T-helper 1 cell treated with Interleukin-12 subunit alpha and Interleukin-12 subunit beta and Interleukin-4 antibody, amounts not matched to agents 30 μg/mL and 1 μg/mL, for 36 hours (primary cell): ENCODE measurements at regions not wholly inside any gene's neighbourhood (a gene's known extent, or its start where the extent isn't known, plus 50 kb on each side); places are given as distances from the start of the nearest gene placed in this dataset.
"Not testable (repeated sequence)": the region's sequence is repeated elsewhere in the genome, so short reads cannot be mapped to it uniquely, and the experiment has no call there.

Source experiments
- H3K27ac Mint-ChIP-seq: one replicate; pipeline ENCODE4 v1.8.0; 2021; ENCODE audit warnings: mild to moderate bottlenecking, mixed read lengths
- H3K27me3 Mint-ChIP-seq: one replicate; pipeline ENCODE4 v1.8.0; 2021; ENCODE audit warnings: low read depth, mixed read lengths
- H3K36me3 Mint-ChIP-seq: one replicate; pipeline ENCODE4 v1.8.0; 2021; ENCODE audit warnings: low read depth, mixed read lengths
- H3K4me1 Mint-ChIP-seq: one replicate; pipeline ENCODE4 v1.8.0; 2021; ENCODE audit warnings: low read depth, mixed read lengths
- H3K4me3 Mint-ChIP-seq: one replicate; pipeline ENCODE4 v1.8.0; 2021; ENCODE audit warnings: mild to moderate bottlenecking, moderate library complexity, mixed read lengths
- H3K9me3 Mint-ChIP-seq: one replicate; pipeline ENCODE4 v1.8.0; 2021; ENCODE audit warnings: mixed read lengths

- Mint-ChIP-seq H3K27ac (no peak overlapping the region), H3K4me1 (no peaks in the 10 kb centered on the region)
Measured at GRCh38 chr6:10163203-10163962, 251.5 kb downstream of the TFAP2A start.

GRCh38 chr6:10156875-10157274 is 258.0 kb downstream of the TFAP2A start:
- H3K27ac Mint-ChIP-seq = no peak overlapping the region
- H3K4me1 Mint-ChIP-seq = no peaks in the 10 kb centered on the region
- H3K4me3 Mint-ChIP-seq = no peak overlapping the region
- H3K27me3 Mint-ChIP-seq = no peaks in the 10 kb centered on the region
- peaks cover 8% of the 10 kb centered on the region for H3K9me3 Mint-ChIP-seq
- no peaks in the 10 kb centered on the region for H3K36me3 Mint-ChIP-seq

More at GRCh38 chr6:10163203-10163962, 251.5 kb downstream of the TFAP2A start:
- Mint-ChIP-seq H3K9me3 (no peaks in the 10 kb centered on the region), H3K36me3 (no peaks in the 10 kb centered on the region), H3K27me3 (no peaks in the 10 kb centered on the region), H3K4me3 (no peak overlapping the region)

- no peaks in the 10 kb centered on the region for H3K36me3 Mint-ChIP-seq
- H3K27me3 Mint-ChIP-seq = no peaks in the 10 kb centered on the region
- H3K9me3 Mint-ChIP-seq = peaks cover 8% of the 10 kb centered on the region
- H3K4me1 Mint-ChIP-seq = no peaks in the 10 kb centered on the region
- H3K4me3 Mint-ChIP-seq = no peak overlapping the region
- no peak overlapping the region for H3K27ac Mint-ChIP-seq
Measured at GRCh38 chr6:10154251-10154650, 260.6 kb downstream of the TFAP2A start.

GRCh38 chr6:10151144-10151915 is 263.5 kb downstream of the TFAP2A start:
- H3K27ac Mint-ChIP-seq = no peak overlapping the region
- no peak overlapping the region for H3K4me3 Mint-ChIP-seq
- no peaks in the 10 kb centered on the region for H3K27me3 Mint-ChIP-seq
- no peaks in the 10 kb centered on the region for H3K36me3 Mint-ChIP-seq
- H3K4me1 Mint-ChIP-seq = peaks cover 3% of the 10 kb centered on the region
- H3K9me3 Mint-ChIP-seq = no peaks in the 10 kb centered on the region

DNA sequence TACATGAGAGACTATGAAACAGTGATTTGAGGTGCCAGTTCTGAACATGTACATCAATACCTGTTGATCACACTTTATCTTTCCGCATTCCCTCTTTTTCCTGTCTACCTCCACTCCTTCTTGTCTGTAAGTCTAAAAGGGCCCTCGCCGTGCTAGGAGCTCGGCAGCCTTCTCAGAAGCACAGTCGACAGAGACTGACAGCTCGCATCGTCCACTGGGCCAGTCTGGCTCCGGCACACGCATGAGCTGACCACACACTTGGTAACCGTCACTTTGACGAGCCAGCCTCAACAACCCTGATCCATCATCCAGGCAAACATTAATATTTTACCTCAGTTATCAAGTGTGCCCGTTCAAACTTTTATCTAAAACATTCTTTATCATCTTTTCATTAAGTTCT is 265.3 kb downstream of the TFAP2A start:
- H3K9me3 Mint-ChIP-seq = no peaks in the 10 kb centered on the region
- H3K27me3 Mint-ChIP-seq = no peaks in the 10 kb centered on the region
- H3K27ac Mint-ChIP-seq = no peak overlapping the region
- H3K4me1 Mint-ChIP-seq = peaks cover 3% of the 10 kb centered on the region
- no peaks in the 10 kb centered on the region for H3K36me3 Mint-ChIP-seq
- H3K4me3 Mint-ChIP-seq = no peak overlapping the region

GRCh38 chr6:10146715-10147451 is 268.0 kb downstream of the TFAP2A start:
- Mint-ChIP-seq H3K4me1 (peaks cover 3% of the 10 kb centered on the region), H3K27me3 (no peaks in the 10 kb centered on the region), H3K27ac (no peak overlapping the region), H3K4me3 (peak overlapping the region; percentile 35), H3K36me3 (no peaks in the 10 kb centered on the region), H3K9me3 (no peaks in the 10 kb centered on the region)

GRCh38 chr6:10144772-10145171 is 270.1 kb downstream of the TFAP2A start:
- H3K27ac Mint-ChIP-seq = no peak overlapping the region
- no peaks in the 10 kb centered on the region for H3K36me3 Mint-ChIP-seq
- H3K27me3 Mint-ChIP-seq = no peaks in the 10 kb centered on the region
- no peak overlapping the region for H3K4me3 Mint-ChIP-seq
- no peaks in the 10 kb centered on the region for H3K9me3 Mint-ChIP-seq
- H3K4me1 Mint-ChIP-seq = peaks cover 3% of the 10 kb centered on the region

DNA sequence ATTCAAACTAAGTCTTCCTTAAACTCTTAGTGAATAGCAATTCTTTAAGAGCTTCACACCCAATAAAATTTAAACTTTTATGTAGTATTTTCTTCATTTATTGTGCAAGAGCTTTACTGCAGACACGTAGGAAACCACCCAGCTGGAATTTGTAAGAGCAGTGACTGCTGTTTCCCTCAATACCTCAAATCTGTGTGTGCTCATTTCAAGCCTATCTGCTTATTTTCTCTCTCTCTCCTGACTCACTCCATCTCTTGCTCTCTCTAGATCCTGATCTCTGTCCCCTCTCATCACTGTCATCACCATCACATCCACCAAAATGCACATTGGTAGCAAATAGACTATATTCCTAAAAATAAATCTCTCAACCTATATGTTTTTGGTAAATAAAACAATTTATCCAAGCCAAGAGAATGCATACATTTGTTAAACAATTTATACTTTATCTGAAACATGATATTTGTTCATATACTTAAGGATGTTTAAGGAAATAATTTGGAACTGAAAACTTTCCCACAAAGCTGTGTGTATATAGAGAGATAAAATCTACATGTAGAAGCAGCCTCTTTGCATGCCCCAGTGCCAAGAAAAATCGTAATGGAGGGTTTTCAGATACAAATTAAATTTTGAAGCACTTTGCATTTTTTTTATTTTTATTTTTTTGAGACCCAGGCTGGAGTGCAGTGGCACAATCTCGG is 273.0 kb downstream of the TFAP2A start:
- Mint-ChIP-seq H3K27me3 (no peaks in the 10 kb centered on the region), H3K4me3 (no peak overlapping the region), H3K4me1 (no peaks in the 10 kb centered on the region), H3K36me3 (no peaks in the 10 kb centered on the region), H3K9me3 (no peaks in the 10 kb centered on the region), H3K27ac (no peak overlapping the region)

DNA sequence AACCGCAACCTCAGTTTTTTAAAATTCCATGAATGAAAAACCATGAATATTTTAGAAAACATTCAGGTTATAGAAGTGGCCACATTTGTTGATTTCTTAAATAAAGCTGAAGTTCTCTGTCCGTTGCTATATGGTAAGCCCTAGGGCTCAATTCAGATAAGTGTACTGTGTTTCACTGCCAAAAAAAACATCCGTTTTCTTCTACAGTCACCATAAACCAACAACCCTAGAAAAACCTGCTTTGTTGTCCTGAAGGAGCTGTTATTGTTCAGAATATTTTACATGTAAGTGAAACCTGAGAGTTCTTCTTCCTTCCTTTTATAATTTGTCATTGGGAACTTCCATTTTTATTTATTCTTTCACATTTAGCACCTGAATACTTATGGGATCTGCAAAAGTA is 274.1 kb downstream of the TFAP2A start:
- no peak overlapping the region for H3K27ac Mint-ChIP-seq
- no peaks in the 10 kb centered on the region for H3K27me3 Mint-ChIP-seq
- H3K36me3 Mint-ChIP-seq = no peaks in the 10 kb centered on the region
- H3K4me1 Mint-ChIP-seq = no peaks in the 10 kb centered on the region
- H3K9me3 Mint-ChIP-seq = no peaks in the 10 kb centered on the region
- no peak overlapping the region for H3K4me3 Mint-ChIP-seq

- Mint-ChIP-seq H3K4me3 (no peak overlapping the region), H3K9me3 (no peaks in the 10 kb centered on the region), H3K36me3 (no peaks in the 10 kb centered on the region), H3K27me3 (no peaks in the 10 kb centered on the region), H3K27ac (no peak overlapping the region), H3K4me1 (no peaks in the 10 kb centered on the region)
Measured at GRCh38 chr6:10140136-10140535, 274.7 kb downstream of the TFAP2A start.

DNA sequence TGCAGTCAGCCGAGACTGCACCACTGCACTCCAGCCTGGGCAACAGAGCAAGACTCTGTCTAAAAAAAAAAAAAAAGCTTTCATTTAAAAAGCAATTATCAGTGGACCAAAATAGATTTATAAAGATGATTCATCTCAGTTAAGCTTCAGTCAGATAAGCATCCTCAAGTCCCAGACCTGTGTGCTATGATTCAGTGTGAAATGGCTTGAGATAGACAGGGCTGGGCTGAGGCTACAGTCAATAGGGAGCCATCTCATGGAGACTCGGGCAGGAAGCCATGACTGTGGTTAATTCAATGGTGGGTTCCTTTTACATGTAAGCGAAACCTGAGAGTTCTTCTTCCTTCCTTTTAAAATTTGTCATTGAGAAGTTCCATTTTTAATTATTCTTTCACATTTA is 276.0 kb downstream of the TFAP2A start:
- no peaks in the 10 kb centered on the region for H3K4me1 Mint-ChIP-seq
- no peaks in the 10 kb centered on the region for H3K36me3 Mint-ChIP-seq
- no peaks in the 10 kb centered on the region for H3K9me3 Mint-ChIP-seq
- no peak overlapping the region for H3K4me3 Mint-ChIP-seq
- no peaks in the 10 kb centered on the region for H3K27me3 Mint-ChIP-seq
- no peak overlapping the region for H3K27ac Mint-ChIP-seq

DNA sequence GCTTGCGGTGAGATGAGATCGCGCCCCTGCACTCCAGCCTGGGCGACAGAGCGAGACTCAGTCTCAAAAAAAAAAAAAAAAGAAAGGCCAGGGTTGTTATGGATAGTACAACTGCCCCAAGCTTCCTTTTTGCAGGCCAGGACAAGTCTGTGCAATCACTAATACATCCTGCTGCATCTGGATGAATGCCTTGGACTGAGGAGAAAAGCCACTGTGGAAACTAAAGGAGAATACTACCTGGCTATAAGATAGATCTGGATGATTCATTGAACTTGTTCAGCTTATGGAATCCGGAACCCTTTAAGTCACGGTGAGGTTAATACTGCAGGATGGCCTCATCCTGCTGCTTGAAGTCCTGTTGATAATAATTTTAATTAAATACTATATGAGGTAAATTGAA is 278.2 kb downstream of the TFAP2A start:
- Mint-ChIP-seq H3K36me3 (no peaks in the 10 kb centered on the region), H3K9me3 (no peaks in the 10 kb centered on the region), H3K27ac (no peak overlapping the region), H3K27me3 (no peaks in the 10 kb centered on the region), H3K4me3 (no peak overlapping the region), H3K4me1 (no peaks in the 10 kb centered on the region)

DNA sequence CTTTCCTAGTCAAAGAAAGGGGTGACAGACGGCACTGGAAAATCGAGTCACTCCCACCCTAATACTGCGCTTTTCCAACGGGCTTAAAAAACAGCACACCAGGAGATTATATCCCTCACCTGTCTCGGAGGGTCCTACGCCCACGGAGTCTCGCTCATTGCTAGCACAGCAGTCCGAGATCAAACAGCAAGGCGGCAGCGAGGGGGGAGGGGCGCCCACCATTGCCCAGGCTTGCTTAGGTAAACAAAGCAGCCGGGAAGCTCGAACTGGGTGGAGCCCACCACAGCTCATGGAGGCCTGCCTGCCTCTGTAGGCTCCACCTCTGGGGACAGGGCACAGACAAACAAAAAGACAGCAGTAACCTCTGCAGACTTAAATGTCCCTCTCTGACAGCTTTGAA is 280.7 kb downstream of the TFAP2A start:
- H3K27ac Mint-ChIP-seq, H3K27me3 Mint-ChIP-seq, H3K36me3 Mint-ChIP-seq, H3K9me3 Mint-ChIP-seq, H3K4me1 Mint-ChIP-seq, H3K4me3 Mint-ChIP-seq: not testable (repeated sequence)

DNA sequence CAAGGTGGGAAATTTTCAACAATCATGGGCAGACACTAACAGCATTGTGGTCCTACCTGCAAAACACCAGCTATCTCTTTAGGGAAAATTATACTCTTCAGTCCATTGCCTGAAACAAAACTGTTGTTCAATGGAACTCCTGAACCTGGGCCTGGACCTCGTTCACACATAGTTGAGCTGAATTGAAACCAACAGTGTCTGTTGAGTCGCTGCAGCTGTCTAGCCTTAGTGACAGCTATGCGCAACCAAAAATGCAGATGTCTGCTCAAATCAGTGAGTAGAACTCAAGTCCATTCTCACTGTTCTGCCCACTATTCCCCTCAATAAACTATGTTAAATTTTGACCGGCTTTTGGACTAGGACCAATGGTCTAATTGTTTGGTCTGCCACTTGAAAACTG is 286.2 kb downstream of the TFAP2A start:
- H3K27me3 Mint-ChIP-seq = no peaks in the 10 kb centered on the region
- no peaks in the 10 kb centered on the region for H3K4me1 Mint-ChIP-seq
- H3K9me3 Mint-ChIP-seq = no peaks in the 10 kb centered on the region
- no peak overlapping the region for H3K4me3 Mint-ChIP-seq
- no peak overlapping the region for H3K27ac Mint-ChIP-seq
- H3K36me3 Mint-ChIP-seq = no peaks in the 10 kb centered on the region
